MM.1S (cell line): ENCODE measurements at regions not wholly inside any gene's neighbourhood (a gene's known extent, or its start where the extent isn't known, plus 50 kb on each side); places are given as distances from the start of the nearest gene placed in this dataset.

Source experiments
- DNase-seq: peaks from one replicate; pipeline ENCODE4 v3.0.0-alpha.2; 2015
- H2AFZ ChIP-seq: fragments of 300-600 bp; sonication (generic); 2 replicates; pipeline ENCODE4 v1.6.0; 2016; ENCODE audit warnings: antibody characterized with exemption, low read length
- H3F3A ChIP-seq: fragments of 300-600 bp; sonication (generic); 2 replicates; pipeline ENCODE4 v1.6.1; 2016; ENCODE audit warnings: mild to moderate bottlenecking, antibody characterized with exemption, low read length, moderate library complexity, mixed read lengths; ENCODE audit not compliant: insufficient read depth
- H3K27ac ChIP-seq: fragments of 300-600 bp; sonication (generic); 2 replicates; pipeline ENCODE4 v1.5.1; 2016; ENCODE audit warnings: mild to moderate bottlenecking, low read length
- H3K27me3 ChIP-seq: fragments of 300-600 bp; sonication (generic); replicated peaks from 2 replicates; pipeline ENCODE4 v1.6.0; 2016; ENCODE audit warnings: low read length; ENCODE audit not compliant: insufficient read depth
- H3K36me3 ChIP-seq: fragments of 300-600 bp; sonication (generic); replicated peaks from 2 replicates; pipeline ENCODE4 v1.6.1; 2016; ENCODE audit warnings: mild to moderate bottlenecking, low read length, mixed read lengths; ENCODE audit not compliant: insufficient read depth
- H3K4me1 ChIP-seq: fragments of 300-600 bp; sonication (generic); 2 replicates; pipeline ENCODE4 v1.6.1; 2016; ENCODE audit warnings: low read length, mixed read lengths
- H3K4me2 ChIP-seq: fragments of 300-600 bp; sonication (generic); 2 replicates; pipeline ENCODE4 v1.6.0; 2016; ENCODE audit warnings: low read depth, low read length
- H3K4me3 ChIP-seq: fragments of 300-600 bp; sonication (generic); 2 replicates; pipeline ENCODE4 v1.5.1; 2016; ENCODE audit warnings: low read length, mixed read lengths
- H3K79me2 ChIP-seq: fragments of 300-600 bp; sonication (generic); 2 replicates; pipeline ENCODE4 v1.6.1; 2016; ENCODE audit warnings: mixed run types, low read length, mixed read lengths
- H3K9ac ChIP-seq: fragments of 300-600 bp; sonication (generic); 2 replicates; pipeline ENCODE4 v1.6.1; 2016; ENCODE audit warnings: low read length, mixed read lengths
- H3K9me2 ChIP-seq: fragments of 300-600 bp; sonication (generic); replicated peaks from 2 replicates; pipeline ENCODE4 v1.6.1; 2016; ENCODE audit warnings: mild to moderate bottlenecking, low read length, mixed read lengths; ENCODE audit not compliant: insufficient read depth
- H3K9me3 ChIP-seq: fragments of 300-600 bp; sonication (generic); replicated peaks from 2 replicates; pipeline ENCODE4 v1.6.1; 2016; ENCODE audit warnings: mild to moderate bottlenecking, low read length, mixed read lengths; ENCODE audit not compliant: insufficient read depth
- H4K20me1 ChIP-seq: fragments of 300-600 bp; sonication (generic); 2 replicates; pipeline ENCODE4 v1.6.1; 2016; ENCODE audit warnings: mild to moderate bottlenecking, low read length, moderate library complexity, mixed read lengths; ENCODE audit not compliant: insufficient read depth
- CTCF ChIP-seq: fragments of 300-600 bp; sonication (generic); IDR thresholded peaks from 2 replicates; pipeline ENCODE4 v1.5.1; 2016; ENCODE audit warnings: antibody characterized with exemption, low read length, mixed read lengths
- EZH2 ChIP-seq: fragments of 300-600 bp; sonication (generic); optimal IDR thresholded peaks from 2 replicates; pipeline ENCODE3; 2017; ENCODE audit warnings: low read depth, mild to moderate bottlenecking, antibody characterized with exemption, low read length, mixed read lengths
- EZH2phosphoT487 ChIP-seq: fragments of 300-600 bp; sonication (generic); IDR thresholded peaks from 2 replicates; pipeline ENCODE4 v1.6.1; 2018; ENCODE audit warnings: antibody characterized with exemption, low read length

- no peak overlapping the region for H3K9ac ChIP-seq
- H3K36me3 ChIP-seq, result no peaks in the 10 kb centered on the region
- no peaks in the 10 kb centered on the region for H3K79me2 ChIP-seq
- no peaks in the 10 kb centered on the region for H3F3A ChIP-seq
- TF ChIP-seq EZH2 (no peak), EZH2phosphoT487 (no peak), CTCF (no peak)
- no peaks in the 10 kb centered on the region for H4K20me1 ChIP-seq
- H3K9me2 ChIP-seq, result no peaks in the 10 kb centered on the region
- no peak overlapping the region for H3K27ac ChIP-seq
- H3K4me3 ChIP-seq, result no peak overlapping the region
- no peak overlapping the region for H2AFZ ChIP-seq
- no peak for DNase-seq
- no peak overlapping the region for H3K4me2 ChIP-seq
- H3K27me3 ChIP-seq, result no peaks in the 10 kb centered on the region
- H3K9me3 ChIP-seq, result no peaks in the 10 kb centered on the region
- no peaks in the 10 kb centered on the region for H3K4me1 ChIP-seq
Measured at GRCh38 chr13:81682081-81682630, 1341.2 kb upstream of the SPRY2 start.

GRCh38 chr13:81677857-81678256 lies 1336.9 kb upstream of the SPRY2 start:
- Histone ChIP-seq H3F3A (no peaks in the 10 kb centered on the region), H2AFZ (no peak overlapping the region), H3K9me2 (no peaks in the 10 kb centered on the region), H3K36me3 (no peaks in the 10 kb centered on the region), H3K4me3 (no peak overlapping the region), H3K4me1 (no peaks in the 10 kb centered on the region), H3K79me2 (no peaks in the 10 kb centered on the region), H3K9me3 (no peaks in the 10 kb centered on the region), H3K27me3 (no peaks in the 10 kb centered on the region), H4K20me1 (no peaks in the 10 kb centered on the region), H3K4me2 (no peak overlapping the region), H3K9ac (no peak overlapping the region), H3K27ac (no peak overlapping the region)
- no peak for DNase-seq
- TF ChIP-seq CTCF (no peak), EZH2phosphoT487 (no peak), EZH2 (no peak)

DNA sequence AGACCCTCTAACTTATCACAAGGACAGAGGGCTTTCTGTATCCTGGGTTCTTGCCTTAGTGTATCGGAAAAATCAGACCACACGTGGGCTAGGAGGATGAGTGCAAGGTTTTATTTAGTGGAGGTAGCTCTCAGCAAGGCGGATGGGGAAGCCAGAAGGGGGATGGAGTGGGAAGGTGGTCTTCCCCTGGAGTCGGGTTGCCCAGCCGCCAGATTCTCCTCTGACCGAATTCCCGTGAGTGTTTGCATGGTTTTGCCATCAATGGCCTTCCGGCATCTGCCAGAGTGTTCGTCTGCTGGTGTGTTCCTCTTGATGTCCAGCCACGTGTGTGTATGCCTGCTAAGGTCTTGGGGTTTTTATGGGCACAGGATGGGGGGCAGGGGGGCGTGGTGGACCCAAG lies 1335.1 kb upstream of the SPRY2 start:
- Histone ChIP-seq H3K36me3 (no peaks in the 10 kb centered on the region), H3K79me2 (no peaks in the 10 kb centered on the region), H3K9me3 (no peaks in the 10 kb centered on the region), H3K4me1 (no peaks in the 10 kb centered on the region), H3F3A (no peaks in the 10 kb centered on the region), H3K27me3 (no peaks in the 10 kb centered on the region), H4K20me1 (no peaks in the 10 kb centered on the region), H3K27ac (no peak overlapping the region), H3K4me3 (no peak overlapping the region), H2AFZ (no peak overlapping the region), H3K9ac (no peak overlapping the region), H3K4me2 (no peak overlapping the region), H3K9me2 (no peaks in the 10 kb centered on the region)
- TF ChIP-seq EZH2, result no peak
- TF ChIP-seq CTCF, result no peak
- no peak for TF ChIP-seq EZH2phosphoT487
- DNase-seq, result no peak
